ENCODE measurements at regions not wholly inside any gene's neighbourhood (a gene's known extent, or its start where the extent isn't known, plus 50 kb on each side); places are given as distances from the start of the nearest gene placed in this dataset.

- TF ChIP-seq CTCF (IDR thresholded peaks at IDR 0.05; ENCODE audit: insufficient read depth, low read depth, low read length) (no peak), EZH2 (IDR thresholded peaks at IDR 0.05; ENCODE audit: insufficient read depth, low read length) (no peak)
These were observed 764.9 kb downstream of the LIG4 start for GRCh38 chr13:107450431-107450830.

All from astrocyte (in vitro differentiated cells and primary cell).